ENCODE measurements at regions not wholly inside any gene's neighbourhood (a gene's known extent, or its start where the extent isn't known, plus 50 kb on each side); places are given as distances from the start of the nearest gene placed in this dataset.

GRCh38 chr12:132393991-132394949 lies 64.9 kb upstream of the GALNT9 start:
- H4K8ac ChIP-seq (ENCODE audit: low read depth in 2 of 2, low read length in 2 of 2), result no peak overlapping the region
- peaks cover 9% of the 10 kb centered on the region; the same call in 1 of the 2 replicates for H3K27me3 ChIP-seq (ENCODE audit: control insufficient read depth, insufficient read depth, low read length)
- DNase-seq (no peak), ATAC-seq (ENCODE audit: low read depth) (no peak)
- no peak overlapping the region for H3K4me3 ChIP-seq (ENCODE audit: insufficient read depth, low read depth, low read length)
- no TSS peak for BruUV-seq (replicated peaks)
- H2AFZ ChIP-seq (replicated peaks; ENCODE audit: low read length, poor library complexity), result no peak overlapping the region
- no peak overlapping the region for H2BK15ac ChIP-seq (ENCODE audit: low read depth, low read length)
- no peak overlapping the region for H3K4ac ChIP-seq (ENCODE audit: low read depth, low read length)
- no peaks in the 10 kb centered on the region for H4K20me1 ChIP-seq (ENCODE audit: insufficient read depth, low read length)
- H2AK5ac ChIP-seq (ENCODE audit: low read depth, low read length), result no peak overlapping the region
- CTCF ChIA-PET, result interaction anchor here (0.5 kb wide), 1 partner anchor 289 kb away, joined by 5 read pairs; no protein-coding TSS in a partner anchor
- H3K36me3 ChIP-seq (ENCODE audit: control insufficient read depth, insufficient read depth, low read length), result no peaks in the 10 kb centered on the region
- no peaks in the 10 kb centered on the region for H3K79me1 ChIP-seq (ENCODE audit: low read depth in 1 of 2, low read length in 2 of 2)
- no peak overlapping the region for H3K4me2 ChIP-seq (ENCODE audit: low read depth, low read length)
- dilution Hi-C loops (cut with HindIII; ENCODE audit: low sequenced_read_pairs, unreplicated experiment) (no loop called here), intact Hi-C loops (cut with micrococcal nuclease) (no loop called here), in situ Hi-C loops (cut with MboI; ENCODE audit: low sequenced_read_pairs) (no loop called here)
- no peak overlapping the region for H4K5ac ChIP-seq (ENCODE audit: low read depth, low read length)
- H2AK9ac ChIP-seq (replicated peaks; ENCODE audit: low read depth, low read length, poor library complexity), result no peak overlapping the region
- H3K9ac ChIP-seq (ENCODE audit: low read depth, low read length), result no peak overlapping the region
- H2BK5ac ChIP-seq (ENCODE audit: low read depth, low read length, poor library complexity, severe bottlenecking), result no peak overlapping the region
- no peak overlapping the region for H2BK20ac ChIP-seq (ENCODE audit: low read depth, low read length)
- H3K18ac ChIP-seq (ENCODE audit: low read depth, low read length), result no peak overlapping the region
- TF ChIP-seq CTCF (conservative IDR thresholded peaks at IDR 0.05; ENCODE audit: low read depth, low read length), result no peak
- TF ChIP-seq NFE2L2 (IDR thresholded peaks at IDR 0.05; ENCODE audit: low read depth, low read length), result 0 out of 2 replicates have a peak, but pooled peaks have one; percentile 34
- no peak overlapping the region for H2BK120ac ChIP-seq (ENCODE audit: low read depth, low read length)
- POLR2A ChIA-PET (ENCODE audit: unreplicated experiment), result no interaction called here
- no peak overlapping the region for H3K27ac ChIP-seq (ENCODE audit: insufficient read depth, low read length)
- H3K9me1 ChIP-seq (ENCODE audit: insufficient read depth, low read length), result no peaks in the 10 kb centered on the region
- no peak overlapping the region for H3K14ac ChIP-seq (replicated peaks; ENCODE audit: low read depth, low read length)
- peaks cover 9% of the 10 kb centered on the region; the same call in 1 of the 2 replicates for H3K9me3 ChIP-seq (ENCODE audit: control insufficient read depth, insufficient read depth, low read length)
- 62% methylated on average over 20 of the region's 36 CpGs; no CpG with 5 or more reads in 1 of the 2 experiments for WGBS, 2 experiments (ENCODE audit: extremely low coverage in 2 of 2, insufficient read length in 1 of 2)
- H4K91ac ChIP-seq (ENCODE audit: insufficient read depth, low read depth, low read length), result no peak overlapping the region
- H3K56ac ChIP-seq (ENCODE audit: extremely low read depth, insufficient read depth, low read length), result no peak overlapping the region
- H3K23ac ChIP-seq (ENCODE audit: low read depth, low read length), result no peak overlapping the region
- H3K4me1 ChIP-seq (ENCODE audit: control insufficient read depth, insufficient read depth, low read length), result no peaks in the 10 kb centered on the region

All from IMR-90 (cell line).